Adipose tissue (tissue), 3 donors: ENCODE measurements at regions not wholly inside any gene's neighbourhood (a gene's known extent, or its start where the extent isn't known, plus 50 kb on each side); places are given as distances from the start of the nearest gene placed in this dataset.
"Not testable (repeated sequence)": the region's sequence is repeated elsewhere in the genome, so short reads cannot be mapped to it uniquely, and the experiment has no call there.

Experiments used
- H3K27ac ChIP-seq: one replicate; pipeline ENCODE4 v1.5.1; 2013; ENCODE audit warnings: low read depth, low read length
- WGBS, 3 donors: extraction: QIAGEN DNeasy Blood & Tissue Kit; methylation state at CpG; one replicate each; pipeline ENCODE4 v1.1.7; 2013; 5-methylcytosine and 5-hydroxymethylcytosine counted together
- donor health status: healthy with polysubstance abuse.
- donor health status: Bipolar disorder and iron deficiency.
- donor health status: healthy.

- no peak overlapping the region for H3K27ac ChIP-seq
- WGBS, 3 donors: 9 to 77% (median 16%) methylated on average over 1 of the region's 1 CpG
Measured at GRCh38 chr9:88852794-88853193, 138.5 kb upstream of the S1PR3 start.

- 73 to 84% (median 76%) methylated on average over 5 of the region's 5 CpGs for WGBS, 3 donors
- no peak overlapping the region for H3K27ac ChIP-seq
Measured at GRCh38 chr9:88870627-88871026, 120.6 kb upstream of the S1PR3 start.

- 75 to 92% (median 81%) methylated on average over 8 of the region's 8 CpGs for WGBS, 3 donors
- no peak overlapping the region for H3K27ac ChIP-seq
Measured at GRCh38 chr9:88871669-88872068, 119.6 kb upstream of the S1PR3 start.

GRCh38 chr9:88872192-88872946, 118.9 kb upstream of the S1PR3 start:
- no peak overlapping the region for H3K27ac ChIP-seq
- WGBS, 3 donors: 67 to 69% (median 69%) methylated on average over 3 of the region's 3 CpGs

- no peak overlapping the region for H3K27ac ChIP-seq
- 78 to 84% (median 80%) methylated on average over 10 of the region's 10 CpGs for WGBS, 3 donors
Measured at GRCh38 chr9:88873635-88874034, 117.6 kb upstream of the S1PR3 start.

- 54 to 85% (median 82%) methylated on average over 6 of the region's 6 CpGs for WGBS, 3 donors
- no peak overlapping the region for H3K27ac ChIP-seq
Measured at GRCh38 chr9:88874391-88874790, 116.9 kb upstream of the S1PR3 start.

- WGBS, 3 donors: 81 to 85% (median 83%) methylated on average over 3 of the region's 3 CpGs
- no peak overlapping the region for H3K27ac ChIP-seq
Measured at GRCh38 chr9:88875400-88876120, 115.7 kb upstream of the S1PR3 start.

GRCh38 chr9:88880199-88880598, 111.1 kb upstream of the S1PR3 start:
- 70 to 80% (median 76%) methylated on average over 8 of the region's 8 CpGs for WGBS, 3 donors
- no peak overlapping the region for H3K27ac ChIP-seq

- not testable (repeated sequence) for H3K27ac ChIP-seq
- WGBS, 3 donors: 87 to 94% (median 93%) methylated on average over 1 of the region's 1 CpG
Measured at GRCh38 chr9:88884291-88884690, 107.0 kb upstream of the S1PR3 start.

- not testable (repeated sequence) for H3K27ac ChIP-seq
- 36 to 92% (median 65%) methylated on average over 2 of the region's 2 CpGs for WGBS, 3 donors
Measured at GRCh38 chr9:88886762-88887161, 104.5 kb upstream of the S1PR3 start.

GRCh38 chr9:88889386-88889785, 101.9 kb upstream of the S1PR3 start:
- 79 to 89% (median 83%) methylated on average over 4 of the region's 4 CpGs for WGBS, 3 donors

GRCh38 chr9:88890546-88890945, 100.7 kb upstream of the S1PR3 start:
- WGBS, 3 donors: 85 to 94% (median 93%) methylated on average over 4 of the region's 4 CpGs
- no peak overlapping the region for H3K27ac ChIP-seq

More at GRCh38 chr9:88889386-88889785, 101.9 kb upstream of the S1PR3 start:
- no peak overlapping the region for H3K27ac ChIP-seq

- WGBS, 3 donors: 81 to 85% (median 83%) methylated on average over 2 of the region's 2 CpGs
- no peak overlapping the region for H3K27ac ChIP-seq
Measured at GRCh38 chr9:88891040-88891439, 100.2 kb upstream of the S1PR3 start.

GRCh38 chr9:88892724-88893123, 98.5 kb upstream of the S1PR3 start:
- 49 to 68% (median 57%) methylated on average over 4 of the region's 4 CpGs for WGBS, 3 donors
- H3K27ac ChIP-seq: no peak overlapping the region

GRCh38 chr9:88897081-88897480, 94.2 kb upstream of the S1PR3 start:
- no peak overlapping the region for H3K27ac ChIP-seq

GRCh38 chr9:88898039-88898720, 93.1 kb upstream of the S1PR3 start:
- no peak overlapping the region for H3K27ac ChIP-seq
- 60 to 63% (median 61%) methylated on average over 5 of the region's 5 CpGs for WGBS, 3 donors

GRCh38 chr9:88905506-88905905, 85.8 kb upstream of the S1PR3 start:
- H3K27ac ChIP-seq: no peak overlapping the region
- WGBS, 3 donors: 77 to 89% (median 85%) methylated on average over 2 of the region's 2 CpGs

- WGBS, 3 donors: 58 to 84% (median 73%) methylated on average over 2 of the region's 2 CpGs
- H3K27ac ChIP-seq: no peak overlapping the region
Measured at GRCh38 chr9:88915916-88916315, 75.4 kb upstream of the S1PR3 start.

- no peak overlapping the region for H3K27ac ChIP-seq
- WGBS, 3 donors: 0 to 54% (median 22%) methylated on average over 1 of the region's 1 CpG
Measured at GRCh38 chr9:88916894-88917293, 74.4 kb upstream of the S1PR3 start.
